HEK293T (cell line): ENCODE measurements at regions not wholly inside any gene's neighbourhood (a gene's known extent, or its start where the extent isn't known, plus 50 kb on each side); places are given as distances from the start of the nearest gene placed in this dataset.

ENCODE experiments used
- BHLHE40 ChIP-seq: fragments of 450-650 bp; IDR thresholded peaks from 2 replicates; pipeline ENCODE4 v1.6.1; 2016; ENCODE audit warnings: mild to moderate bottlenecking, moderate library complexity, borderline replicate concordance
- ELF4 ChIP-seq: fragments of 450-650 bp; IDR thresholded peaks from 2 replicates; pipeline ENCODE4 v1.6.1; 2017; ENCODE audit warnings: antibody characterized with exemption
- FOXA1 ChIP-seq: fragments of 450-650 bp; IDR thresholded peaks from 2 replicates; pipeline ENCODE4 v1.6.1; 2016; ENCODE audit warnings: mild to moderate bottlenecking
- FOXK2 ChIP-seq: fragments of 450-650 bp; IDR thresholded peaks from 2 replicates; pipeline ENCODE4 v1.6.1; 2016; ENCODE audit warnings: mild to moderate bottlenecking
- FOXM1 ChIP-seq: fragments of 450-650 bp; IDR thresholded peaks from 2 replicates; pipeline ENCODE4 v1.6.1; 2017; ENCODE audit warnings: mild to moderate bottlenecking, borderline replicate concordance
- HDGF ChIP-seq: fragments of 450-650 bp; IDR thresholded peaks from 2 replicates; pipeline ENCODE4 v1.6.1; 2017; ENCODE audit warnings: antibody characterized with exemption, borderline replicate concordance
- L3MBTL2 ChIP-seq: fragments of 450-650 bp; conservative IDR thresholded peaks from 2 replicates; pipeline ENCODE4 v1.6.1; 2016; ENCODE audit warnings: mild to moderate bottlenecking
- LEF1 ChIP-seq: fragments of 450-650 bp; IDR thresholded peaks from 2 replicates; pipeline ENCODE4 v1.6.1; 2017; ENCODE audit warnings: mild to moderate bottlenecking, borderline replicate concordance
- NFRKB ChIP-seq: fragments of 450-650 bp; IDR thresholded peaks from 2 replicates; pipeline ENCODE4 v1.6.1; 2016; ENCODE audit warnings: mild to moderate bottlenecking, moderate library complexity
- SP1 ChIP-seq: fragments of 450-650 bp; IDR thresholded peaks from 2 replicates; pipeline ENCODE4 v1.6.1; 2017
- SUZ12 ChIP-seq: fragments of 450-650 bp; IDR thresholded peaks from 2 replicates; pipeline ENCODE4 v1.6.1; 2016; ENCODE audit warnings: mild to moderate bottlenecking
- TARDBP ChIP-seq: fragments of 450-650 bp; IDR thresholded peaks from 2 replicates; pipeline ENCODE4 v1.6.1; 2016
- ZNF384 ChIP-seq: fragments of 450-650 bp; IDR thresholded peaks from 2 replicates; pipeline ENCODE4 v1.6.1; 2016

DNA sequence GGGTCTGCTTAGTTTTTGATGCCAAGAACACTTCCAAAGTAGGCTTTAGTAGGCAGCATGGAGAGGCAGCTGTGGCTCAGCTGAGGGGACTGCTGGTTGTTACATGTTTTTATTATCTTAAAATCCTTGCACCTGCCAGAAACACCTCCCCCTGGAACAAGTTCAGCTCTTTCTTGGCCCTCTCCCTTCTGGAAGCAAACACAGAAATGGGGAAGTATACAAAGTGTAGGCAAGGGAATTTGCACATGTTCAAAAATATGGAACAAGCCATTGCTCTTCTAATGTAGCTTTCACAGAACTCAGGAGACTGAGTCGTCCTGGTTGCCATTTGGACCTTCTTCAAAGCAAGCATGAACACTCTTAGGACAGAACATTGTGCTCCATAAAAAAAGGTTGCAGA, 169.1 kb upstream of the SEMA6D start:
- no peak for TF ChIP-seq FOXK2
- TF ChIP-seq ELF4, result no peak
- no peak for TF ChIP-seq FOXA1
- no peak for TF ChIP-seq L3MBTL2
- no peak for TF ChIP-seq BHLHE40
- no peak for TF ChIP-seq SP1
- TF ChIP-seq SUZ12, result no peak
- TF ChIP-seq ZNF384, result no peak
- TF ChIP-seq HDGF, result no peak
- TF ChIP-seq TARDBP, result no peak
- TF ChIP-seq FOXM1, result no peak
- no peak for TF ChIP-seq NFRKB
- no peak for TF ChIP-seq LEF1
